ENCODE measurements at regions not wholly inside any gene's neighbourhood (a gene's known extent, or its start where the extent isn't known, plus 50 kb on each side); places are given as distances from the start of the nearest gene placed in this dataset.

DNA sequence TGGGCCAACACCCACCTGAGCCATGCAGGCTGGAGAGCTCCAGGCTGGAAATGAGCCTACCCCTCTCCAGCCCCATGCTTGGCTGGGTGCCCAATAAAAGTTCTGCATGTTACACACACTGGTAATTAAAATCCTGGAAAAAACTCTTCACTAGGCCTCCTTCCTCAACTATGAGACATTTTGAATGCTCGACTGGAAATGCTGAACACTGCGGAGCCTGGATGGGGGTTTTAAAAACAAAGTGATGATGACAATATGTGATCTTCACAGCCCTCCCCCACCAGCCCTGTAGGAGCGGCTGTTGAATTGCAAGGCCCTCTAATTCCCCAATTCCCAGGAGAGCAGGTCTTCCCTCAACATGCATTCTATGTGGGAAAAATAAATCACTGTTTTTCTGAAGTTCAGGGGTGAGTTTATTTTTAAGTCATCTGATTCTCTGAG lies 179.2 kb downstream of the TTC32 start:
- TF ChIP-seq CTCF (IDR thresholded peaks at IDR 0.05; ENCODE audit: low read length) (no peak), EZH2 (optimal IDR thresholded peaks at IDR 0.05; ENCODE audit: low read depth, low read length) (no peak), EZH2phosphoT487 (IDR thresholded peaks at IDR 0.05; ENCODE audit: low read length) (no peak)

All from MM.1S (cell line).